22Rv1 (cell line): ENCODE measurements at regions not wholly inside any gene's neighbourhood (a gene's known extent, or its start where the extent isn't known, plus 50 kb on each side); places are given as distances from the start of the nearest gene placed in this dataset.

Experiments
- CTCF ChIP-seq: fragments of 450-650 bp; IDR thresholded peaks from 2 replicates; pipeline ENCODE4 v1.5.1; 2017; ENCODE audit warnings: mild to moderate bottlenecking
- ZFX ChIP-seq: fragments of 450-650 bp; IDR thresholded peaks from 2 replicates; pipeline ENCODE4 v1.6.1; 2017; ENCODE audit warnings: antibody characterized with exemption, borderline replicate concordance

GRCh38 chr13:107808389-107808788, 406.9 kb downstream of the LIG4 start:
- TF ChIP-seq CTCF (no peak), ZFX (no peak)
